Heart left ventricle (tissue), 13 donors: ENCODE measurements at regions not wholly inside any gene's neighbourhood (a gene's known extent, or its start where the extent isn't known, plus 50 kb on each side); places are given as distances from the start of the nearest gene placed in this dataset.

Source experiments
- POLR2A ChIP-seq, 2 donors: fragments of 450-650 bp; IDR thresholded peaks; one replicate each; pipeline ENCODE4 v1.6.1; 2017; ENCODE audit warnings: antibody characterized with exemption in 2 of 2, mild to moderate bottlenecking in 2 of 2, moderate library complexity in 2 of 2
- TF ChIP-seq, protein P1 (sequence below), 12 donors: fragments of 200-600 bp; sonication (generic) in 4 of 12; IDR thresholded peaks; one replicate each; pipeline versions ENCODE4 v1.5.0 to v1.8.0; 2018 to 2022; ENCODE audit warnings: antibody characterized with exemption in 12 of 12, mild to moderate bottlenecking in 5 of 12
- donor health status: ischemic (EF 13 %, LVEDD 7.1; RV severe dilation, severe dysfunction).
- donor health status: DM: no; HTN: yes; CAD: no.
- donor health status: DM: no; HTN: no; CAD: no.
- donor health status: ischemic (EF 25% LVEDD 6.9; RV normal size, moderate dysfunction).
- donor health status: ischemic (EF 25% LVEDD 5.7; RV mildly dilated, moderate dysfunction).
- donor health status: ischemic (EF 35%, LVEDD 5.7; RV mildly dilated, moderate dysfunction).
- donor health status: nonischemic (EF 11% LVEDD 7.7; RV severe dilation, severe dysfunction).
- donor health status: DM: yes; HTN: yes; CAD: no.
- donor health status: PGD.
- donor health status: ischemic (EF 29% LVEDD 5.4; RV normal size, mild dysfunction).
- donor health status: nonischemic (EF 23%, LVEDD 6.1; RV moderate dilation, normal function).

DNA sequence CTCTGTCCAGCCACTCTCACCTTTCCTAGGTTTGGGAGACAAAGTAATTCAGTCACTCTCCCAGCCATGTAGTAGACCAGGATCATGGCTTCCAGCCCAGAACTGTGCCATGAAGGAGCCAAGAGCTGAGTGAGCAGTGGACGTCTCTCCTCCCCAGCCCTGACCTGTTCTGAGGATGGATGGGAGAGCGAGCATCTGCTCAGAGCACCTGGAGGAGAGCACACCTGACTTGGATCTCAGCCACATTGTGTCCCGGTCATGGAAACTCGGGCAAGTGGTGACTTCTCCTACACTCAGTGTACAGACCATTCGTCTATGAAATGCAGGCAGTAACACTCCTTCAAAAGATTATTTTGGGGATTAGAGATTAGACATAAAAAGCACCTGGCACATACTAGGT lies 299.7 kb downstream of the TNS1 start:
- TF ChIP-seq, protein P1, sequence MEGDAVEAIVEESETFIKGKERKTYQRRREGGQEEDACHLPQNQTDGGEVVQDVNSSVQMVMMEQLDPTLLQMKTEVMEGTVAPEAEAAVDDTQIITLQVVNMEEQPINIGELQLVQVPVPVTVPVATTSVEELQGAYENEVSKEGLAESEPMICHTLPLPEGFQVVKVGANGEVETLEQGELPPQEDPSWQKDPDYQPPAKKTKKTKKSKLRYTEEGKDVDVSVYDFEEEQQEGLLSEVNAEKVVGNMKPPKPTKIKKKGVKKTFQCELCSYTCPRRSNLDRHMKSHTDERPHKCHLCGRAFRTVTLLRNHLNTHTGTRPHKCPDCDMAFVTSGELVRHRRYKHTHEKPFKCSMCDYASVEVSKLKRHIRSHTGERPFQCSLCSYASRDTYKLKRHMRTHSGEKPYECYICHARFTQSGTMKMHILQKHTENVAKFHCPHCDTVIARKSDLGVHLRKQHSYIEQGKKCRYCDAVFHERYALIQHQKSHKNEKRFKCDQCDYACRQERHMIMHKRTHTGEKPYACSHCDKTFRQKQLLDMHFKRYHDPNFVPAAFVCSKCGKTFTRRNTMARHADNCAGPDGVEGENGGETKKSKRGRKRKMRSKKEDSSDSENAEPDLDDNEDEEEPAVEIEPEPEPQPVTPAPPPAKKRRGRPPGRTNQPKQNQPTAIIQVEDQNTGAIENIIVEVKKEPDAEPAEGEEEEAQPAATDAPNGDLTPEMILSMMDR (IDR thresholded peaks at IDR 0.05): no peak
- TF ChIP-seq POLR2A (IDR thresholded peaks at IDR 0.05): no peak
